ENCODE measurements at regions not wholly inside any gene's neighbourhood (a gene's known extent, or its start where the extent isn't known, plus 50 kb on each side); places are given as distances from the start of the nearest gene placed in this dataset.

GRCh38 chr6:54609981-54610380 is 236.6 kb upstream of the FAM83B start:
- no peaks in the 10 kb centered on the region for H3K4me1 ChIP-seq (ENCODE audit: insufficient read depth, poor library complexity, severe bottlenecking)
- no peak for ATAC-seq (ENCODE audit: low read depth)

GRCh38 chr6:54613596-54613995 is 233.0 kb upstream of the FAM83B start:
- H3K36me3 ChIP-seq (ENCODE audit: low read depth), result no peaks in the 10 kb centered on the region
- no peaks in the 10 kb centered on the region for H3K9me3 ChIP-seq (ENCODE audit: severe bottlenecking)
- DNase-seq (ENCODE audit: low spot score) (no peak), ATAC-seq (ENCODE audit: low read depth) (no peak)
- no peaks in the 10 kb centered on the region for H3K27me3 ChIP-seq (ENCODE audit: insufficient read depth, poor library complexity, severe bottlenecking)
- H3K4me1 ChIP-seq (ENCODE audit: insufficient read depth, poor library complexity, severe bottlenecking), result peaks cover 6% of the 10 kb centered on the region
- no peak overlapping the region for H3K4me3 ChIP-seq (ENCODE audit: severe bottlenecking)
- TF ChIP-seq CTCF (IDR thresholded peaks at IDR 0.05; ENCODE audit: poor library complexity, severe bottlenecking), result no peak
- no peak overlapping the region for H3K27ac ChIP-seq (ENCODE audit: poor library complexity, severe bottlenecking)

More at GRCh38 chr6:54609981-54610380, 236.6 kb upstream of the FAM83B start:
- TF ChIP-seq CTCF (IDR thresholded peaks at IDR 0.05; ENCODE audit: poor library complexity, severe bottlenecking), result no peak
- Histone ChIP-seq H3K9me3 (ENCODE audit: severe bottlenecking) (no peaks in the 10 kb centered on the region), H3K36me3 (ENCODE audit: low read depth) (no peaks in the 10 kb centered on the region), H3K27me3 (ENCODE audit: insufficient read depth, poor library complexity, severe bottlenecking) (no peaks in the 10 kb centered on the region), H3K27ac (ENCODE audit: poor library complexity, severe bottlenecking) (no peak overlapping the region), H3K4me3 (ENCODE audit: severe bottlenecking) (no peak overlapping the region)
- DNase-seq (ENCODE audit: low spot score), result no peak

- no peak for ATAC-seq (ENCODE audit: low read depth)
- DNase-seq (ENCODE audit: low spot score), result no peak
- Histone ChIP-seq H3K27me3 (ENCODE audit: insufficient read depth, poor library complexity, severe bottlenecking) (no peaks in the 10 kb centered on the region), H3K4me1 (ENCODE audit: insufficient read depth, poor library complexity, severe bottlenecking) (peaks cover 6% of the 10 kb centered on the region), H3K36me3 (ENCODE audit: low read depth) (no peaks in the 10 kb centered on the region), H3K9me3 (ENCODE audit: severe bottlenecking) (no peaks in the 10 kb centered on the region), H3K4me3 (ENCODE audit: severe bottlenecking) (no peak overlapping the region), H3K27ac (ENCODE audit: poor library complexity, severe bottlenecking) (no peak overlapping the region)
- no peak for TF ChIP-seq CTCF (IDR thresholded peaks at IDR 0.05; ENCODE audit: poor library complexity, severe bottlenecking)
Measured at GRCh38 chr6:54614499-54615195, 231.9 kb upstream of the FAM83B start.

- Histone ChIP-seq H3K4me3 (ENCODE audit: severe bottlenecking) (no peak overlapping the region), H3K4me1 (ENCODE audit: insufficient read depth, poor library complexity, severe bottlenecking) (peaks cover 6% of the 10 kb centered on the region), H3K9me3 (ENCODE audit: severe bottlenecking) (no peaks in the 10 kb centered on the region), H3K36me3 (ENCODE audit: low read depth) (no peaks in the 10 kb centered on the region), H3K27ac (ENCODE audit: poor library complexity, severe bottlenecking) (no peak overlapping the region), H3K27me3 (ENCODE audit: insufficient read depth, poor library complexity, severe bottlenecking) (no peaks in the 10 kb centered on the region)
- no peak for TF ChIP-seq CTCF (IDR thresholded peaks at IDR 0.05; ENCODE audit: poor library complexity, severe bottlenecking)
- ATAC-seq (ENCODE audit: low read depth), result peak; percentile 63; the same call in 2 of the 3 replicates
- DNase-seq (ENCODE audit: low spot score), result no peak
Measured at GRCh38 chr6:54617730-54618129, 228.8 kb upstream of the FAM83B start.

GRCh38 chr6:54618572-54618971 is 228.0 kb upstream of the FAM83B start:
- DNase-seq (ENCODE audit: low spot score) (no peak), ATAC-seq (ENCODE audit: low read depth) (no peak)
- H3K27ac ChIP-seq (ENCODE audit: poor library complexity, severe bottlenecking), result no peak overlapping the region
- no peaks in the 10 kb centered on the region for H3K9me3 ChIP-seq (ENCODE audit: severe bottlenecking)
- no peak for TF ChIP-seq CTCF (IDR thresholded peaks at IDR 0.05; ENCODE audit: poor library complexity, severe bottlenecking)
- H3K27me3 ChIP-seq (ENCODE audit: insufficient read depth, poor library complexity, severe bottlenecking), result no peaks in the 10 kb centered on the region
- H3K4me1 ChIP-seq (ENCODE audit: insufficient read depth, poor library complexity, severe bottlenecking), result peaks cover 6% of the 10 kb centered on the region
- no peak overlapping the region for H3K4me3 ChIP-seq (ENCODE audit: severe bottlenecking)
- no peaks in the 10 kb centered on the region for H3K36me3 ChIP-seq (ENCODE audit: low read depth)
